IPS-15b (cell line): ENCODE measurements at regions not wholly inside any gene's neighbourhood (a gene's known extent, or its start where the extent isn't known, plus 50 kb on each side); places are given as distances from the start of the nearest gene placed in this dataset.

Experiments
- H3K27me3 ChIP-seq: one replicate; pipeline ENCODE4 v1.6.1; 2013; ENCODE audit warnings: low read length; ENCODE audit not compliant: control insufficient read depth, insufficient read depth
- H3K36me3 ChIP-seq: one replicate; pipeline ENCODE4 v1.6.1; 2013; ENCODE audit warnings: low read length; ENCODE audit not compliant: control insufficient read depth, insufficient read depth
- H3K4me1 ChIP-seq: one replicate; pipeline ENCODE4 v1.6.1; 2013; ENCODE audit warnings: mild to moderate bottlenecking, low read length; ENCODE audit not compliant: control insufficient read depth, insufficient read depth
- H3K4me3 ChIP-seq: one replicate; pipeline ENCODE4 v1.5.1; 2013; ENCODE audit warnings: low read depth, low read length
- H3K9ac ChIP-seq: one replicate; pipeline ENCODE4 v1.6.1; 2013; ENCODE audit warnings: low read depth, mild to moderate bottlenecking, low read length
- H3K9me3 ChIP-seq: one replicate; pipeline ENCODE4 v1.6.1; 2013; ENCODE audit warnings: mild to moderate bottlenecking, low read length; ENCODE audit not compliant: control insufficient read depth, insufficient read depth

DNA sequence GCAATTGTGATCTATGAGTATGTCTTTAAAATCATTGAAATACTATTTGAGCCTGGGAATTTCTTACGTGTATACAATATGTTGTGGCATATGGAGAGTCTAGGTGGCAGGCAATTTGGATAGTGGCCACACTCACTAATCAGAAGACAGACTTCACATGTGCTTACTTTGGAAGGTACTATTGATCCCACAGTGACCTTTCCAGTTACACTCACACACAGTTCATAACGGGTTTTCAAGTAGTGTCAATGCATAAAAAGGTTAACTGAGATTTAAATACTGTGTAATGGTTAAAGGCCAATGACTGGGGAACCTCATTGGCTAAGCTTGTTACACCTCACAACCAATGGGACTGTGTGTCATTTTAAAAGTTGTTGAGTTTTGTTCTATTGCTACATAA, 783.2 kb downstream of the RPA4 start:
- no peak overlapping the region for H3K4me3 ChIP-seq
- H3K9me3 ChIP-seq = no peaks in the 10 kb centered on the region
- H3K36me3 ChIP-seq = no peaks in the 10 kb centered on the region
- no peak overlapping the region for H3K9ac ChIP-seq
- H3K27me3 ChIP-seq = no peaks in the 10 kb centered on the region
- no peaks in the 10 kb centered on the region for H3K4me1 ChIP-seq

DNA sequence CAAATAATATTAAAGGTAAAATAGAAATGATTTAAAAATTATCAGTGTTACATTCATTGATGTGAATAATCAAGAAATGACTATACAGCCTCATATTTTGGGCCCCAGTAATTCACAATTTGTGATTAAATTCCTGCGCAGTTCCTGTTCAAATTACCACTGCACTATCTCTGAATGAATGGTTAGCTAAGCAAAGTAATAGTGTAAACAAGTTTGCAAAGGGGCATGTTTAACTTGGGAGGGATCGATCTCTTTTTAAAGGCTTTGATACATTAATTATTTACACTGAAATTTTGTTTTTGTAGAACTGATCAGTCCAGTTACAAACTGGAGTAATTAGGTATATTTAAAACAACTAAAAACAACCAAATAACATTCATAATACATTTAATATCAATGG, 784.4 kb downstream of the RPA4 start:
- Histone ChIP-seq H3K4me1 (no peaks in the 10 kb centered on the region), H3K9ac (no peak overlapping the region), H3K9me3 (no peaks in the 10 kb centered on the region), H3K4me3 (no peak overlapping the region), H3K27me3 (no peaks in the 10 kb centered on the region), H3K36me3 (no peaks in the 10 kb centered on the region)

DNA sequence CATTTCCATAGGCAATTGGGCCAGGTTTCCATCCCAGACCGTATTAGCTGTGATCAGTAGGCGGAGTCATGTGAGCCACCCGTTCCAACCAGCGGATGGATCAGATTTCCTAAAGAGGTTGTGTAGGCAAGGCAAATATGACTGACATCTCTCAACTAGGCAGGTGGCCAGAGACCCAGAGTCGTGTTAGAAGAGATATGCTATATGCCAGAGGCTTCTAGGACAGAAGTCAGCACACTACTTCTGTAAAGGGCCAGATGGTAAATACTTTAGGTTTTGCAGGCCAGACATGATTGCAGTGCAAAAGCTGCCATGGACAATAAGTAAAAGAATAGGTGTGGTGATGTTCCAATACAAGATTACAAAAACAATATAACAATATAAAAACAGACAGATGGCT, 788.4 kb downstream of the RPA4 start:
- Histone ChIP-seq H3K27me3 (no peaks in the 10 kb centered on the region), H3K9ac (no peak overlapping the region), H3K9me3 (no peaks in the 10 kb centered on the region), H3K4me1 (no peaks in the 10 kb centered on the region), H3K36me3 (no peaks in the 10 kb centered on the region), H3K4me3 (no peak overlapping the region)

DNA sequence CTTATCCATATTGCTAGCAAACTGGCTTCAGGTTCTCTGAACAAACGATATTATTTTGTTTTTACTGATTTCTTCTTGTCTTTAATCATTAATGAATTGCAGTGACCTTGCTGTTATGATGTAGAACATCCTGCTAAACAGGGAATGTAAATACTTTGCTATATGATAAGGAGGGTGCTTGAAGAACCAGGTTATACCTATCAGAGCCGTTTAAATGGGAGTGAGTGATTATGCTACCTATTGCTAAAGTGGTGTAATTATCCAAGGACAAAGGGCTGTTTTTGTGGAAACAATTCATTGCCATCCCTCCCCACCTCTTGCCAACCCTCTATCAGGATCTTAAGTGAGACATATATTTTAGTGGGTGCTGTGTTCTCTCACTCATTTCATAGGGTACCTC, 788.9 kb downstream of the RPA4 start:
- no peaks in the 10 kb centered on the region for H3K36me3 ChIP-seq
- H3K4me1 ChIP-seq = no peaks in the 10 kb centered on the region
- H3K9ac ChIP-seq = no peak overlapping the region
- no peaks in the 10 kb centered on the region for H3K27me3 ChIP-seq
- no peaks in the 10 kb centered on the region for H3K9me3 ChIP-seq
- no peak overlapping the region for H3K4me3 ChIP-seq

DNA sequence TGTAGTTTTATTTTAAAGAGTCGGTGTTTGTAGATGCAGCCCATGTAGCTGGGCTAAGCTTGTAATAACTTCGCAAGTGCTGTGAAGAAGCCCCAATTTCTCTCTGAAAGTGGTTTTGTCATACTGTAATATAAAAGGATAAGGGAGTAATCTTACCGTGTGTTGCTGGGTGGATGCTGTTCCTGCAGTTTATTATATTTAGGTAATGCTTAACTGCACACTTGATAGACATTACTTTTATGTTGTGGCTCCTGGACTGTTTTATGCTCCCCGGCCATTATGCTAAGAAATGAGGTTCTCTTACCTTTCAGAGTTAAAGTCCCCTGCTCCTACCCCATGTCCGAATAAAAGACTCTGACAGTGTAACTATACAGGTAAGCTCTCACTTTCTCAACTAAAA, 789.4 kb downstream of the RPA4 start:
- Histone ChIP-seq H3K9me3 (no peaks in the 10 kb centered on the region), H3K9ac (no peak overlapping the region), H3K27me3 (no peaks in the 10 kb centered on the region), H3K4me3 (no peak overlapping the region), H3K36me3 (no peaks in the 10 kb centered on the region), H3K4me1 (no peaks in the 10 kb centered on the region)

DNA sequence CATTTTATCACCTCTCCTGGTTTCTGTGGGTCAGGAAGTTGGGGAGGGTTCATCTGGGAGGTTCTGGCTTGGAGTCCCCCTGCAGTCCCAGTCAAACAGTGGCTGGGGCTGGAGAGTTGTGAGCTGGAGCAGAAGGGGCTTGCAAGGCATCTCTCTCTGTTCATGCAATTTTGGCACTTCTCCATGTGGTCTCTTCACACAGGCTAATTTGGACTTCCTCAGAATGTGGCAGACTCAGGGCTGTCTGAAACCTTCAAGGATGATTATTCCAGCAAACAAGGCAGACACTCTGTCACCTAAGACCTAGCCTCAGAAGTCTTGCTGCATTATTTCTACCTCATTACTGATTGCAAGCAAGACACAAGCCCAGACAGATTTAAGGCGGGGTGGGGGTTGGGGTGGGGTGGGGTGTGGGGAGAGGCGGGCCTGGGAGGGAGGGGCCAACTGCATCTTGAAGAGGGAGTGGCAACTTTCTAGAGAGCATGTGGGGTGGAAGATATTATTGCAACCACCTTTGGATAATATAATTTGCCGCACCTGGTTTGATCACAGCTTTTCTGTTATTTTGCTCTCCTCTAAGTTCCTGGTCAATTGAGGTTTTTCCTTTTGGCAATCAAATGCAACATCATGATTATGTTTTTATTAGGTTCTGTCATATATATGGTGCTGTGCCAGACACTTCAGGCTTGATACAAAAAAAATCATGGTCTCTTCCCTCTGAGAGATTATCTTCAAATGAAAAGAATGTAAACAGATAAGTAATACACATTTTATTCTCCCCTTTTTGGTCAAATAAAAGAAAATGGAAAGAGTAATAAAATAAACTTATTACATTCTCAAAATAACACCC, 799.5 kb downstream of the RPA4 start:
- H3K4me1 ChIP-seq = peaks cover 10% of the 10 kb centered on the region
- H3K9ac ChIP-seq = no peak overlapping the region
- H3K27me3 ChIP-seq = no peaks in the 10 kb centered on the region
- H3K9me3 ChIP-seq = no peaks in the 10 kb centered on the region
- no peak overlapping the region for H3K4me3 ChIP-seq
- no peaks in the 10 kb centered on the region for H3K36me3 ChIP-seq

DNA sequence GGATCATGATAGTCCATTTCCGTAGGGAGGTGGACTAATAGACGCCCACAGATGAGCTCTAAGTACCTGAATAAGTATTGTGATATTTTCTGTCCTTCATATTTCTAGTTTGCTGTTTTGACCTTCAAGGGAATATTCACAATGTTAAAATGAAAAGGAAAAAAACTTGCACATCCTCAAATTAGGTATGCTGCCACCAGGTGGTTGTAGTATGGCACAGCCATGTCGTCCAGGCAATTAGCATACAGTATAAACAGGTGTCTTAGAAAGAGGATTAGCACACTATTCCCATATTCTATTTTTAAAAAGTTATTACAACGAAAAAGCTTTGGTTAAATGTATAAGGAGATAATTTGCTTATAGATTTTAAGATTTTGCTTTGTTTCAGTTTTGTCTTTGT, 802.0 kb downstream of the RPA4 start:
- H3K9ac ChIP-seq = no peak overlapping the region
- peaks cover 10% of the 10 kb centered on the region for H3K4me1 ChIP-seq
- H3K27me3 ChIP-seq = no peaks in the 10 kb centered on the region
- no peak overlapping the region for H3K4me3 ChIP-seq
- H3K36me3 ChIP-seq = no peaks in the 10 kb centered on the region
- no peaks in the 10 kb centered on the region for H3K9me3 ChIP-seq

DNA sequence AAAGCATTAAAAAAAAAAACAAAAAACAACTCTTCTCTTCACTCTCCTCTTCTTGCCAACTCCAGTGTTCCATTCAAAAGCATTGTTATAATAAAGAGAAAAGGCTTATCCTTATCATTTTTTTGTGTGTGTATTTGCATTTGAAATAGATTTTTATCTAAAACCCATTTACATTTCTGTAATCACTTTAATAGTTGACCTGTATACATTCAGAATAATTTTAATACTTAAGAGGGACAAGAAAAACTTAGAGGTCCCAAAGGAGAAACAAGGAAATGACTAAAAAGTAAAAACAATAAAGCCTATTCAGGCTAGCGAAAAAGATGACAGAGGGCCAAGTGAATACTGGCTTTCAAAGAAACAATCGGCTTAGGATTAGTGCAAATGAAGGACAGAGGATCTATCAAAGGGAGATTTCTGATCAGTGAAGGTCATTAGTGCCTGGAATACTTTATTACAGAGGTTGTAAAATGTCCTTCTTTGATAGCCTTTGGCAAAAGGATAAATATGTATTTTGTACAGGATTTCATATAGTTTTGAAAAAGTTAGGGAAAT, 808.3 kb downstream of the RPA4 start:
- Histone ChIP-seq H3K36me3 (no peaks in the 10 kb centered on the region), H3K4me3 (no peak overlapping the region)

DNA sequence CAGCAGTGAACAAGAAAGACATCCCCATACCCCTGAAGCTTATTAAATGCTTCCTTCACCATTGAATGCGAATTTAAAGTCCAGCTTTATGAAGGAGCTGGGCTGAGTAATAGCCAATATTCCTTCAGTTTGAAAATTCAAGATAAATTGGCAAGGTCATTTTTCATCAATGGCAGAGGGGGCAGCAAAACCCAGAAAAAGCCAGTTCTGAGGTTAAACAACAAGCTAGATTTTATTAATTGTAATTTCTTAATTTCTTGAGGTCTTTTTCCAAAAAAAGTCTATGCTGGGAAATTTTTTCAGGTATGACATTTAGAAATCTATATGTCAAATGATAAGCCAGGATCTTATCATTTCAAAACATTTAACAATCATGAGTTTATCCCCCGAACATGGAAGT, 808.9 kb downstream of the RPA4 start:
- no peak overlapping the region for H3K9ac ChIP-seq
- H3K36me3 ChIP-seq = no peaks in the 10 kb centered on the region
- no peak overlapping the region for H3K4me3 ChIP-seq
- H3K4me1 ChIP-seq = peaks cover 17% of the 10 kb centered on the region
- no peaks in the 10 kb centered on the region for H3K9me3 ChIP-seq
- H3K27me3 ChIP-seq = no peaks in the 10 kb centered on the region

More for the DNA sequence above, 808.3 kb downstream of the RPA4 start:
- H3K4me1 ChIP-seq = peaks cover 17% of the 10 kb centered on the region
- H3K9me3 ChIP-seq = no peaks in the 10 kb centered on the region
- H3K27me3 ChIP-seq = no peaks in the 10 kb centered on the region
- no peak overlapping the region for H3K9ac ChIP-seq

DNA sequence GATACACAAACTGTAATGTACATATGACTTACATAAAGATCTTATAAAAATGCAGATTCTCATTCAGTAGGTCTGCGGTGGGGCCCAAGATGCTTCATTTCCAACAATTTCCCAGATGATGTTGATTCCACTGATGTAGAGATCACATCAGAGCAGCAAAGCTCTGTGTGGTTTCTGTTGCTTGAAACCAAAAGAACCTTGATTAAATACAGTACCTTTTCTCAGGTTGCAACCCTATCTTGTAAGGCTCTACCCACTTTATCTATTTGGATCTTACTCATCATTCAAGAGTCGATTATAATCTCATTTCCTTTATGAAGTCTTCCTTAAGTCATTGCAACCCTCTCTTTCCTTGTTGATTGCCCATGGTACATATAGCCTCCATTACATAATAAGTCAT, 816.8 kb downstream of the RPA4 start:
- Histone ChIP-seq H3K36me3 (no peaks in the 10 kb centered on the region), H3K9me3 (no peaks in the 10 kb centered on the region), H3K27me3 (no peaks in the 10 kb centered on the region), H3K4me1 (no peaks in the 10 kb centered on the region), H3K4me3 (no peak overlapping the region), H3K9ac (no peak overlapping the region)

DNA sequence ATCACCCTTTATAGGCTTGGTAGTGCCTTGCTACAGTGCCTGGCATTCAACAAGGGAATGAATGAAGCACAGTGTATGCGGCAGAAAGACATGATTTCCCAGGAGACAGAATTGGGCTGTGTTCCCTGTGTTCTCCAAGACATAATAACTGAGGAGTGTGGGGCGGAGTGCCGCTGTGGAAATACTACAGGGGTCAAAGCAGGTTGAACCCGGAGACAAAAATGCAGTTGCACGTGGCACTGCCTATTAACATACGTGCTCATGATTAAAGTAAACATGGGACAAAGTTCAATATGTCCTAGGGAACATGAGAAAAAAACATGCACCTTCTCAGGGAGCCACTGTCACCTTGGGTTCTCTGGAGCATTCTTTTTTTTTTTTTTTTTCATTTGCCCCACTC, 820.8 kb downstream of the RPA4 start:
- H3K4me3 ChIP-seq = no peak overlapping the region
- no peak overlapping the region for H3K9ac ChIP-seq
- no peaks in the 10 kb centered on the region for H3K36me3 ChIP-seq
- H3K27me3 ChIP-seq = no peaks in the 10 kb centered on the region
- no peaks in the 10 kb centered on the region for H3K4me1 ChIP-seq
- H3K9me3 ChIP-seq = no peaks in the 10 kb centered on the region

DNA sequence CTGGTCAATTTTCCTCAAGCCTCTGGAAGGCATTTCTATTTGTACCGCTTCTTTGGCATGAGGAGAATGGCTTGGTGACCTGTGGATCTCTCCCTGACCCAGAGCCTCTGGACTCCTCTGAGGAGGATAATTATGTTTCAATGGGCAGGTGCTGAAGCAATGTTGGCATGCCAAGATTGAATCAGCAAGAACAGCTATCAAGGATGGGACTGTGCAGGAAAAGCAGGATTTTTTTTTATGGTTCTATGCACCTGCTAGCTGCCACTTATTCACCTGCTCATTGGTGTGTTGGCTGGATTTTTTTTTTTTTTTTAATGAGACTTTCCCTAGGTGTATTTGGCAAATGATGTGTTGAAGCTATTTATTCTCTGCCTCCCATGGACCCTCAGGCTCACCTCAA, 821.2 kb downstream of the RPA4 start:
- Histone ChIP-seq H3K36me3 (no peaks in the 10 kb centered on the region), H3K27me3 (no peaks in the 10 kb centered on the region), H3K9ac (no peak overlapping the region), H3K9me3 (no peaks in the 10 kb centered on the region), H3K4me1 (no peaks in the 10 kb centered on the region), H3K4me3 (no peak overlapping the region)
